ENCODE measurements at regions not wholly inside any gene's neighbourhood (a gene's known extent, or its start where the extent isn't known, plus 50 kb on each side); places are given as distances from the start of the nearest gene placed in this dataset.
"Not testable (repeated sequence)": the region's sequence is repeated elsewhere in the genome, so short reads cannot be mapped to it uniquely, and the experiment has no call there.

- not testable (repeated sequence) for DNase-seq (ENCODE audit: low read depth)
Measured at GRCh38 chr5:85392309-85392708, 1007.6 kb upstream of the EDIL3 start.

- DNase-seq (ENCODE audit: low read depth) = no peak
Measured at GRCh38 chr5:85395526-85395925, 1010.8 kb upstream of the EDIL3 start.

- DNase-seq (ENCODE audit: low read depth) = no peak
Measured at GRCh38 chr5:85397451-85397850, 1012.8 kb upstream of the EDIL3 start.

DNA sequence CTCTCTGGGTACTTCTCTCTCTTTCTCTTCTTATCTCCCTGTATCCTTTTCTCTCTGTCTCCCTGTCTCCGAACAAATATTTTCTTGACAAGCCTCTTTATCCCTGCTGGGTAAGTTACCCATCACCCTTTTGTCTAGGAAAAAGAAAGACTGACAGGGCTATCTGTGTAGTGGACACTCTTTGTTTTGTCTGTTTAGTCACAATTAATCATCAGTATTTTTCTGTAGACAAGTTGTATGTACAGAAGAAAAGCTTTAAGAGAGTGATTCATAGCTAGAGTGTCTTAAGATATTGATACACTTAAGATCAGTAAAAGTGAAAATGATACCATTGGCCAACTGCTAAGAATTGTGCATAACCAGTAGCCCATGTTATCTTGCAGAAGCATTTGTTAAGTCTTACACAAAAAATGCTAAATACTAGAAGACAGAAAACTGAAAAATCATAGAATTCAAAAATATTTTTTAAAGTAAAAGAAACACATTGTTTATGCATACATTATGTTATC is 1043.8 kb upstream of the EDIL3 start:
- DNase-seq (ENCODE audit: low read depth) = no peak

DNA sequence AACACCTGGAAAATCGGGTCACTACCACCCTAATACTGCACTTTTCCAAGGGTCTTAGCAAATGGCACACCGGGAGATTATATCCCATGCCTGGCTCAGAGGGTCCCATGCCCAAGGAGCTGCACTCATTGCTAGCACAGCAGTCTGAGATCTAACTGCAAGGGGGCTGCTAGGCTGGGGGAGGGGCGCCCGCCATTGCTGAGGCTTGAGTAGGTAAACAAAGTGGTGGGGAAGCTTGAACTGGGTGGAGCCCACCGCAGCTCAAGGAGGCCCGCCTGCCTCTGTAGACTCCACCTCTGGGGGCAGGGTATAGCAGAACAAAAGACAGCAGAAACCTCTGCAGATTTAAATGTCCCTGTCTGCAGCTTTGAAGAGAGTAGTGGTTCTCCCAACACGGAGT is 1047.0 kb upstream of the EDIL3 start:
- not testable (repeated sequence) for DNase-seq (ENCODE audit: low read depth)

DNA sequence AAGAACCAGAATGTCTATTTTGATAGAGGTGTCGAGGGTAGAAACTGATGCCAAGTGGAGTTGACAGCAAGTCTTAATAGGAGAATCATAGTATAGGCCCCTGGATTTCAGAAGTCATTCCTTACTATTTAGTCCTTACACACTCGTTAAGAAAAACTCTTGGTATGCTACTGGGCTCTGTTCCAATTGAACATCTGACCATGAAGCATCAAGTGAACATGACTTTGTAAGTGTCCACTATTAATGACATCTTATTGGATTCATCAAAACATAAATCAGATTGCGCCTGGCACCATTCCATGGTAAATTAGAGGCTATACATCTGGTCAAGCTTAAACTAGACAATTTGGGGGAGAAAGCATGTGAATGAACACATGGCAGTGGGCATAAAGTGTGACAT is 1056.5 kb upstream of the EDIL3 start:
- no peak for DNase-seq (ENCODE audit: low read depth)

DNA sequence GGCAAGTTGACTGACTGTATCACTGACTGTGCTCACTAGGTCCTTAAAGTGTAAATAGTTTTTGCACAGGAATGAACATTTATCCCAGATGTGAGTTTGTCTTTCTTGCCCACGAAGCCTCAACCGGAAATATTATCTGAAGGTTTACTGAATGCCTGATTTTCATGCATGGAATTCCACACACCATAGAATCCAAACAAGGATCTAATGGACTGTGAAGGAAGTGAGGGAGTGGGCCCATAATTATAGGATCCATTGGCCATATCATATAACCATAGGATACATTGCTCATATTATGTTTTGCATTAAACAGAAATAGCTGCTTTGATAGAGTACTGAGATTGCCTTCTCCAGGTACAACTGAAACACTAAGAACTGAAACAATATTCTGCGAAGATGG is 1057.2 kb upstream of the EDIL3 start:
- no peak for DNase-seq (ENCODE audit: low read depth)

DNA sequence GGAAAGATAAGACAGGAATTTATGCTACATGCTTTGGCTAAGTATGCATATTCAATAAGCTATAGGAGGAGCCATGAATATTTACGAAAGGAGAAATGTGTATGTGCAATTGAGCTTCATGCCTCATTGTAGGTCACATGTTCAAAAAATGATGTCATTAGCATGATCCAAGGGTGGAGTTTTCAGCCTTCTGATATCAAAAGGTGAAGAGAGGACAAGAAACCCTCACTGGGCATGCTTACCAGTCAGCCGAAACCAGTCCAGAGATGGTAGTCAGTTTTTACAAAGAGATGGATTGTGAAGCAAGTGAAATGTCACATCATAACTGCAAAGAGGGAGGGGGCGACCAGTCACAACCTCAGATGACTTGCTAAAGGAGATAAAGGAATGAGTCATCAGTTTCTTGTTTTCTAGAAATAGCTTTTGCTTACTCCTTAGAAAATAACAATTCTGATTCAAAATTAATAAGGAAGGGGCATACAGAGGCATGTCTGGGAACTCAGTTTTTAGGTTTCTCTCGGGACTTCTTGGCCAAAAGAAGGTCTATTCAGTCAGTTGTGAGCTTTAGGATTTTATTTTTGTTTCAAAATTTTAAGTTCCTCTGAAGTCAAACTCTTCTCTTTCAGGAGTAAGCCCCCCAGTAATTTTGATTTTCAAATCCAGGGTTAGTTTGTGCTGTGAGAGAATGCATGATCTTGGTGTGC is 1067.8 kb upstream of the EDIL3 start:
- no peak for DNase-seq (ENCODE audit: low read depth)

DNA sequence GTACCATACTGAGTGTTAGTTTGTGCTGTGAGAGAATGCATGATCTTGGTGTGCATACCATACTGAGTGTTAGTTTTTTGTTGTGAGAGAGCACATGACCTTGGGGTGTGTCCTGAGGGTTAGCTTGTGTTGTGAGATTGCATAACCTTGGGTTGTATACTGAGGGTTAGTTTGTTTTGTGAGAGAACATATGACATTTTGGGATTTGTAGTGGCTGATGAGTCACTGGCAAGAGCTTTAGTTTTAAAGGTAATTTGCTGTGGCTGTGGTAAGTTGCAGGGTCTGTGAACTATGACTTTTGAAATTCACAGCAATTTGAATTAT is 1068.3 kb upstream of the EDIL3 start:
- no peak for DNase-seq (ENCODE audit: low read depth)

- DNase-seq (ENCODE audit: low read depth) = no peak
Measured at GRCh38 chr5:85458319-85458718, 1073.6 kb upstream of the EDIL3 start.

- no peak for DNase-seq (ENCODE audit: low read depth)
Measured at GRCh38 chr5:85462957-85463356, 1078.3 kb upstream of the EDIL3 start.

DNA sequence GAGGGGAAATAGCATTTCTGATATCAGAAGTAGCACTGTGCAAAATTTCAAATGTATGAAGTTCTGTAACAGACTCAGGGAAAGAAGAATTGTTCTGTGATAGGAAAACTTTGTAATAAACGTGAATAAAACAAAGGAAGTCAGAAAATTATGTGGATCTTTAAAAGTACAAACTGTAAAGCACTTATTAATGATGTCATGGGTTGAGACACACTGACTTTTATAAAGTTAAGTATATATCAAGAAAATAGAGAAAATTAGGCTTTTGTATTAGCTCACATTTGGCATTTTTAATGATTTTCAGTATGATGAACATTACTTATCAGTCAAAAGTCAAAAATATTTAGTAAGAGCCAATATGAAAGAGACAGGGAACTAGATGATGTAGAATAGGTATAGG is 1081.7 kb upstream of the EDIL3 start:
- no peak for DNase-seq (ENCODE audit: low read depth)

DNA sequence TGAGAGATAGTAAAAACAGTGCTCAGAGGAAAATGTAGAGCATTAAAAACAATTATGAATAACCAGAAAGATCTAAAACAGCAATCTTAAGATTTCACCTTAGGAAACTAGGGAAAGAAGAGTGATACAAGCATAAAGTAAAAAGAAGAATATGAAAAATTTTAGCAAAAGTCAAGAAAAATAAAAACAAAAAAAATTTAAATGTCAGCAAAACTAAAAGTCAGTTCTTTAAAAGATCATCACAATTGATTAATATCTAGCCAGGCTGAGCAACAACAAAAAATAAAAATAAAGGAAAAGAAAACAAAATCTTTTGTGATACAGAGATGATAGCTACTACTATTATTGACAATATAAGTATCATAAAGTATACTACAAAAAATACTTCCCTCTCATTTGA is 1088.1 kb upstream of the EDIL3 start:
- no peak for DNase-seq (ENCODE audit: low read depth)

GRCh38 chr5:85475151-85475550 is 1090.5 kb upstream of the EDIL3 start:
- DNase-seq (ENCODE audit: low read depth) = not testable (repeated sequence)

DNA sequence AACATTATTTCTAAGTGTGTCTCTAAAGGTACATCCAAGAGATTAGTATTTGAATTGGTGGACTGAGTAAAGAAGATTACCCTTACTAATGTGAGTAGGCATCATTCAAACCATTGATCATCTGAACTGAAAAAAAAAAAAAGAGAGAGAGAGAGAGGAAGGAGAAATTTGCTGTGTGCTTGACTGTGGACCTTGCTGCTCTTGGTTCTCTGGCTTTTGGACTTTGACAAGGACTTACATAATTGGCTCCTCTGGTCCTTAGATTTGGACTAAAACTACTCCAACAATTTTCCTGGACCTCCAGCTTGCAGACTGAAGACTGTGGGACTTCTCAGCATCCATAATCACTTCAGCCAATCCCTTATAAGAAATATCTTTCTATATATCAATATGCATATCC is 1091.9 kb upstream of the EDIL3 start:
- DNase-seq (ENCODE audit: low read depth) = no peak

DNA sequence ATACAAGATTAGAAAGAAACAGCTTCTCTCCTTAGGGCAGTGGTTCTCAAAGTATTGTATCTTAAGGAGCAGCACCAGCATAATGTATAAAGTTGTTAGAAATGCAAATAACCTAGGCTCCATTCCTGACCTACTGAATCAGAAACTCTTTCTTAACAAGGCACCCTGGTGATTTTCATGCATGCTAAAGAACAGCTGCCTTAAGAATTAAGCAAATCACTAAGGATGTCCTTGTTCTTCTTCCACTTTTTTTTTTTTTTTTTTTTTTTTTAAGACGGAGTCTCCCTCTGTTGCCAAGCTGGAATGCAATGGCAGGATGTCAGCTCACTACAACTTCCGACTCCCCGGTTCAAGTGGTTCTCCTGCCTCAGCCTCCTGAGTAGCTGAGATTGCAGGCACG is 1095.2 kb upstream of the EDIL3 start:
- no peak for DNase-seq (ENCODE audit: low read depth)

GRCh38 chr5:85484982-85485574 is 1100.4 kb upstream of the EDIL3 start:
- no peak for DNase-seq (ENCODE audit: low read depth)

- DNase-seq (ENCODE audit: low read depth) = no peak
Measured at GRCh38 chr5:85488295-85488694, 1103.6 kb upstream of the EDIL3 start.

DNA sequence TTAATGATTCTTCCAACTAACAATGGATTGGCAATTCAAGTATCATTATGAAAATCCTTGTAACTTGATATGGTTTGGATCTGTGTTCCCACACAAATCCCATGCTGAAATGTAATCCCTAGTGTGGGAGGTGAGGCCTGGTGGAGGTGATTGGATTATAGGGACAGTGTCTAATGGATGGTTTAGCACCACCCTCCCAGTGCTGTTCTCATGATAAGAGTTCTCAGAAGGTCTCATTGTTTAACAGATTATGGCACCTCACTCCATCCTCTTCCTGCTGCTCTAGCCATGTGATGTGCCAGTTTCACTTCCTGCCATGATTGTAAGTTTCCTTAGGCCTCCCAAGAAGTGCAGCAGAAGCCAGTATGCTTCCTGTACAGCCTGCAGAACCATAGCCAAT is 1116.2 kb upstream of the EDIL3 start:
- DNase-seq (ENCODE audit: low read depth) = no peak

DNA sequence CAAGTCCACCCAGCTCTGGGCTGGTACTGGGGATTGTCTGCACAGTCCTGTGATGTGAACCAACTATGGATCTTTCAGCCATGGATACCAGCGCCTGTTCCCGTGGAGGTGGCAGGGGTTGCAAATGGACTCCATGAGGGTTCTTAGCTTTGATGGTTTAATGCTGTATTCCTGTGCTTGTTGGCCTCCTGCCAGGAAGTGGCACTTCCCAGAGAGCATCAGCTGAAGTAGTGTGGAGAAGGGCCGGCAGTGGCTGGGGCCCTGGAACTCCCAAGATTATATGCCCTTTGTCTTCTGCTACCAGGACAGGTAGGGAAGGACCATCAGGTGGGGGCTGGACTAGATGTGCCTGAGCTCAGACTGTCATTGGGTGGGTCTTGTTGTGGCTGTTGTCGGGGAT is 1104.8 kb upstream of the COX7C start:
- DNase-seq (ENCODE audit: low read depth) = no peak

DNA sequence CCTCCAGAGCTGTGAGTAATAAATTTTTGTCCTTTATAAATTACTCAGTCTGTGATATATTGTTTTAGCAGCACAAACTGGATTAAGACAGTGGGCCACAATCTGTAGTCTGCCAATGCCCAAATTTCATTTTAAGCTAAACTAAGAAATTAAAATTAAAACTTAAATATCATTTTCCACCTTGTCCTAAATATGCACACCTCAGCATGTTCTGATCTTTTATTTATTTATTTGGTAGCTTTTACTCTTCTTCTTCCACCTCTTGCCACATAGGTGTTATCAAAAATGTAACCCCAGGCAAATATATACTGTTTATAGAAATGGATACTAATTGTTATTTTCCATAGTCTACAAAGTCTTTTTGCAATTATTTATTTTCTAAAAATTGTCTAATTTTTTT is 1102.2 kb upstream of the COX7C start:
- no peak for DNase-seq (ENCODE audit: low read depth)

DNA sequence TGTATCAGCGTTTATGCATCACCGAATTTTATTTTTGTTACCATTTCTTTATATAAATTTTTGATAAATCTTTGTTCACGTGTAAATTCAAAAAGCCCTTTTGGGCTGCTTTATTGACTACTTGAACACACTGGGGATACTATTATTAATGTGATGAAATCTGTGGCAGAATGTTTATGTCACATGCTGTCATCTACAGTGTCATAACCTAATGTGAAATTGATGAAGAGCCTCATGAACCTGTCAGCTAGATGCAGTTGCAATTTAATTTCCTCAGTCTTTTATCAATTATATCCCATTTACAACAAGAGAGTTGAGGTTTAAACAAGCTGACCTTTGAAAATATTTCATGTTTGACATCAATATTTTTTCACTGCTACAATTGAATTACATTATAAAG is 1100.4 kb upstream of the COX7C start:
- no peak for DNase-seq (ENCODE audit: low read depth)

DNA sequence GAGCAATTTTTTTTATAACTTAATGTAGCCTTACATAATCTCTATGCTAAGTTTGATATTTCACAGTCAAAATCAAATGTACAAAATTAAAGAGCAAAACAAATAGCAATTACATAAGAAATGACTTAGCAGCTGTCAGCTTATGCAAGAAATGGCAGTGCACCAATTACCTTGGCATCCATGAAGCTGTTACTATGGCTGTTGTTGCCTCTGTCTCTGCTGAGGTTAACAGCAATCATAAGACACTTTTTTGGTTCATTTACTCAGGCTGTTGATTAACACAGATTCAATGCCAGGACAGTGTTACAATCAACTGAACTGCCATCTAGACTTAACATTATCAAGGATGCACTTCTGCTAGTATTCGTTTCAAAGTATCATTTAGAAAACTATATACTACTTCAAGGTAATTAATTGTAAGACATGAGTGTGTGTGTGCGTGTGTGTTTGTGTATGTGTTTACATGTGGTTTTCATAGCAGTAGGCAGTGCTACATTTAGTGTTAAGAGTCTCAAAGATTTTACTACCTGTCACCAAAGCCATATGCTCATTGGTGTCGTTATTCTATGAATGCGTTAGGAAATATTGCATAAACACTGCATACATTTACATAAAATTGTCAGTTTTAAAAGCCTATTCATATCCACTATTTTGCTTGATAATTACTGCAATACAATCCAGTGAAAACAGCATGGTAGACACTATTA is 1084.2 kb upstream of the COX7C start:
- DNase-seq (ENCODE audit: low read depth) = no peak
